Epithelial cell of esophagus (primary cell): ENCODE measurements at regions not wholly inside any gene's neighbourhood (a gene's known extent, or its start where the extent isn't known, plus 50 kb on each side); places are given as distances from the start of the nearest gene placed in this dataset.

Experiments used
- DNase-seq: peaks from one replicate; pipeline ENCODE4 v3.0.0; 2010; ENCODE audit warnings: low read depth
- H3K4me3 ChIP-seq: 2 replicates; pipeline ENCODE4 v1.5.1; 2011; ENCODE audit warnings: mild to moderate bottlenecking, low read length, control low read depth
- TF ChIP-seq, protein P1 (sequence below): IDR thresholded peaks from 2 replicates; pipeline ENCODE4 v1.5.1; 2011; ENCODE audit warnings: low read depth, mild to moderate bottlenecking, low read length, control low read depth, inconsistent platforms; ENCODE audit not compliant: insufficient read depth; ENCODE audit errors: missing control alignments

DNA sequence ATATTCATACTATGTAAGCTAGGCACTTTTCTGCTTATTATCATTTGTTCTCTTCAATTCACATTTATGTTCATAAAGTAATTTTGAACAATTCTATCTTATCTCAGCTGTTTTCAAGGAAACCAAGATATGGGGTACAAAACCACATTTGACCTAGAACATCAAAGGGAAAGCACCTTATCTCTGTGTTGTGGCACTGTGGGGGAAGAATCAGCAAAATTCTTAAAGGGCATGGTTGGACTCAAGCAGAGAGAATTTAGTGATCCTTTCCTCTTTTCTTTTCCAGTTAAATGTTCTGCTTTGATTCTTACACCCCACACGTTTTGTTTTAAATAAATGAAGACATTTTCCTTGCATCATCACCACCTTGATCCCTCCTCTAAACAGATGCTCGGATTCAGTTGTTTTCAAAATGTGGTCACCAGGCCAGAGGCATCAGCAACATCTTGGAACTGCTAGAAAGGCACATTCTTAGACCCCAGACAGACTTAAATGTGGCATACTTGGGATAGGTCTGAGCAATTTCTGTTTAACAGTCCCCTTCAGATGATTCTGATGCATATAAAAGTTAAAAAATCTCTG lies 128.4 kb upstream of the TP63 start:
- no peak overlapping the region for H3K4me3 ChIP-seq
- TF ChIP-seq, protein P1, sequence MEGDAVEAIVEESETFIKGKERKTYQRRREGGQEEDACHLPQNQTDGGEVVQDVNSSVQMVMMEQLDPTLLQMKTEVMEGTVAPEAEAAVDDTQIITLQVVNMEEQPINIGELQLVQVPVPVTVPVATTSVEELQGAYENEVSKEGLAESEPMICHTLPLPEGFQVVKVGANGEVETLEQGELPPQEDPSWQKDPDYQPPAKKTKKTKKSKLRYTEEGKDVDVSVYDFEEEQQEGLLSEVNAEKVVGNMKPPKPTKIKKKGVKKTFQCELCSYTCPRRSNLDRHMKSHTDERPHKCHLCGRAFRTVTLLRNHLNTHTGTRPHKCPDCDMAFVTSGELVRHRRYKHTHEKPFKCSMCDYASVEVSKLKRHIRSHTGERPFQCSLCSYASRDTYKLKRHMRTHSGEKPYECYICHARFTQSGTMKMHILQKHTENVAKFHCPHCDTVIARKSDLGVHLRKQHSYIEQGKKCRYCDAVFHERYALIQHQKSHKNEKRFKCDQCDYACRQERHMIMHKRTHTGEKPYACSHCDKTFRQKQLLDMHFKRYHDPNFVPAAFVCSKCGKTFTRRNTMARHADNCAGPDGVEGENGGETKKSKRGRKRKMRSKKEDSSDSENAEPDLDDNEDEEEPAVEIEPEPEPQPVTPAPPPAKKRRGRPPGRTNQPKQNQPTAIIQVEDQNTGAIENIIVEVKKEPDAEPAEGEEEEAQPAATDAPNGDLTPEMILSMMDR, result no peak
- no peak for DNase-seq

DNA sequence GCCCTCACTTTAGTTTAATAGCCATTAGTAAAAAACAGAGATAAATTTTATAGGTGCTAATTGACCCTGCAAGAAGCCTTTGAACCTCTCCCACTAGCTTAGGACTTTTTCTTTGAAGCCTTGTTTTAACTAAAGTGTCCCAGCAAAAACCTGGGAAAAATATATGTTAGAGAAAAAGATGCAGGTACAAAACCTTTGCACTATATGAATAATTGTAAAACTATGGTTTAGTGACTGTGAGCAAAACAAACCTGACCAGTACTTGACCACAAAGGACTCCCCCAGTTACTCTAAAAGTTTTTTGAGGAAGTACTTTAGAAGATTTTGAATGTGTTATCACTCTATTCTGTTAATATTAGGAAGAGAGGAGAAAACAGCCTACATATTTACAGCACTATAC lies 123.3 kb upstream of the TP63 start:
- no peak for DNase-seq
- no peak overlapping the region for H3K4me3 ChIP-seq
- TF ChIP-seq, protein P1, result no peak

DNA sequence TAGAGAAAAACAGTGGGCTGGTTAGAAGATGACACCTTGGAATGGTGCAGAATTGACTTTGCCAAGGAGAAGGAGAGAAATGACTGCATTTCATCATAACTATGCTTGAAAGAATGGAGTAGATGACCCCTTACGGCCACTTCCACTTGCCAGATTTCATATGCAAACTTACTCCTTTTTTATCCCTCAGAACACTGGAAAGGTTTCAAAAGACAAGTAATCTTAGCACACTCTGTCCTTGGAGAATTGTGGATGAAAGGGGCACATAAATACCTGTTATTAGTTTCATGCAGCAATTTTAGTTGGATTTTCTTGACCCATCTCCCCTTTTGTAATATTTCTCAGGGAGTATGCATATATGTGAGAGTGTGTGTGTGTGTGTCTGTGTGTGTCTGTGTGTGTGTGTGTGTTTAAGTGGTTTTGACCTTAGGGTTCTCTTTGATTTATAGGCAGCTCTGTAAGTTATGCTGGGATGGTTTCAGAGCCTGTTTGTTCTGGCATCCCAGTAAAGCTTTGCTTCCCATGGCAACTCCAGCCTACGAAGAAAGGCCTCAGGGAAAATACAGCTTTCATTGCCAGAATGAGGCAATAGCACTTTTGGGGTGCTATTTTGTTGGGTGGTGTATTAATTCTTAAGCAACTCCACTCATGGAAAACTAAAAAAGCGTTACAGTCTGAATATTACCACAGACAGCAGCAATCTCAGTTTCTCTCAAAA lies 122.2 kb upstream of the TP63 start:
- TF ChIP-seq, protein P1, result no peak
- no peak overlapping the region for H3K4me3 ChIP-seq
- DNase-seq, result no peak

DNA sequence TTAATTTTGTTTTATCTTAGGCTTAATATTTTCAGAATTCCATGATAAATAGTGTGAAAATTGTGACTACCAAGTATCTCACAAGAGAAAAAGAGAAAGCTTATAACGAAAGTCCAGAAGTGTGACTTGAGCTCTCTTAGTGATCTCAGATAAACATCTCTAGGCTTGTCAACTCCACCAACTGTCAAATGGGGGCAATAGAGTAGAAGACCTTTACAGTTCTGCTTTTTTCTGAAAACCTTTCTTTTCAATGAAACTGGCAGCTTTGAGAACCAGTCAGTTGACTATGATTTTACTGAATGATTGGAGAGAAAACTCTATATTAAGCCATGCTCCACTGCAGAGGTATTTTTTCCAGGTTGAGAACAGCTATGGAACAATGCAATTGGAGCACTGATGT lies 119.2 kb upstream of the TP63 start:
- no peak overlapping the region for H3K4me3 ChIP-seq
- DNase-seq, result no peak
- TF ChIP-seq, protein P1, result no peak

DNA sequence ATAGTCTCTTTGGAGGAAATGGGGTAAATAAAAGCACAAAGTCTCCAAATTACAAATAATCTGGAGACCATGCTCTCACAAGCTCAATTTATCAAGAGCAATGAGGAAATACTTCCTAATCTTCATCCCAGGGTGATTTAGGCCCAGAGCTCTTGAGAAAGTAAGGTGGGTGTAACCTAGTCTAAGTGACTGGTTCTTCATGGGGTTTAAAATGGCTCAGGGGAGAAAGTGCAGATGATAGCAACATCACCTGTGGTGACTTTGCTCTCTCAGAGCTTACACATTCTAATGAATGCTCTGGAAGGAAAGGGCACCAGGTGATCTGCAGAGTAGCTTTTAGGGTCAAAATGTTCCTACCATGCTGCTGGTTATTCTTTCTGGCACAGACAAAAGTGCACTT lies 118.4 kb upstream of the TP63 start:
- DNase-seq, result peak; percentile 28
- H3K4me3 ChIP-seq, result no peak overlapping the region
- TF ChIP-seq, protein P1, result no peak

DNA sequence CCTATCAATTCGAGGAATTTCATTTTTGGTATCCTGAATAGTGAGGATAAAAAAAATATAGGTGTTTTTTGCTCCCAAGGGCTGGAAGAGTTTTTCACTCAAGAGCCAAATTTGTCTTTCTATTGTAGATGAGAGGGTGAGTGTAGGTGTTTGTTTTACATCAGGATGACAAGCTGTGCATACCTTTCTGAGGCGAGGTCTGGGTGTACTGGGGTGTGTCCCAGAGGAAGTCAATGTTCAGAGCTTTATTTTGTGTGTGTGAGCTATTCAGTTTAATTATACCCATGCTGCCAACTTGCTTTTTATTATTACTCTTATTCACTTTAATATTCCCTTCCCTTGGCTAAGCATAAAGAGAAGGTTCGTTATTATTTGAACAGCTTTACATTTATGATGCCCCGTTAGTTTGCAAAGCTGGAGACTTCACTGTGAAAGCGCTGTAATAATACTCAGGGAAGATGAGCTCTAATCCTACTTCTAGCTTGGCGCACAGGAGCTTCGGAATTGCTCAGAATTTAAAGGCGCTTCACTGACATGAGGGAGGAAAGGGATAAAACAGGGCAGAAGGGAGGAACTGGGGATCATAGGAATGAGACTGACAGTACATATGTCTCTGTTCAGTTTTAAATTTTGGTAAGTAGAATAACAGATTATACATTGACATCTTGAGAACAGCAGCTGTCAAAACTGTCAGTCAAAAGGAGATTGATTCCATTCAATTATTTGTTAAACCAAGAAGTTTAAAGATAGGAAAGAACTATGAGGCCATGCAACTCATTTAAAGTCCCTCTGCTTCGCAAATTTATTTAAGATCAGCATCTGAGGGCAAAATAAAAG lies 117.7 kb upstream of the TP63 start:
- TF ChIP-seq, protein P1, result no peak

More for the DNA sequence above, 117.7 kb upstream of the TP63 start:
- H3K4me3 ChIP-seq, result no peak overlapping the region
- peak; percentile 89 for DNase-seq
